Activated CD8-positive, alpha-beta memory T cell treated with anti-CD3 and anti-CD28 coated beads for 48 hours (primary cell): ENCODE measurements at regions not wholly inside any gene's neighbourhood (a gene's known extent, or its start where the extent isn't known, plus 50 kb on each side); places are given as distances from the start of the nearest gene placed in this dataset.
"Not testable (repeated sequence)": the region's sequence is repeated elsewhere in the genome, so short reads cannot be mapped to it uniquely, and the experiment has no call there.

Experiments used
- DNase-seq, 3 experiments: peaks; one replicate each; pipeline ENCODE4 v3.0.0-alpha.2; 2020; ENCODE audit warnings: low read depth in 2 of 3, low spot score in 2 of 3

DNA sequence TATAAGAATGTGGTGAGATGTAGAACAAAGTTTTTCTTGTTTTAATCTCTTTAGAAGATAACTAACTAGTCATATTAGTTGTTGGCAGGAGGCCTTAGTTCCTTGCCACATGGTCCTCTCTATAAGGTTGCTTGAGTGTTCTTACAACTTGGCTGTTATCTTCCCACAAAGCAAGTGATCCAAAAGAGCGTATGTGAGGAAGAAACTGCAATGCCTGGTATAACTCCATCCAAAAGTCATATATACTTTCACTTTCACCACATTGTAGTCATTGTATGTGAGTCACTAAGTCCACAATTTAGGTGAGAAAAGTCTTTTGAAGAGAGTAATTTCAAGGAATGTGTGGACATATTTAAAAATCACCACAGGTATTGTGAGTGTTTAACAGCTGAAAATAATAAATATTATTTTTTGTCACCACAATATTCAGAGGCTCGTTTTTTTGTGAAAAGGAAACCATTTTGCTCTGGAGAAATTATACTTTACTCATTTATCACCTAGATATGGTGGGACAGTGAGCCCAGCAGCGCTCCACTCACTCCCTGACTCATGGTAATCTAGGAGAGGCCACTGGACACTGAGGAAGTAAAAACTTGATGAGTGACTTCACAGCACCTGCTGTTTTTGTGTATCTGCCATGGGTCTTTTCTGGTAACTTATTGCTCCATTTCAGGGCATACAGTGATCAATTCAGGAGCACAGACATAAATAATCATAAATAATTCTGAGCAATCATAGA lies 369.4 kb upstream of the NDST3 start:
- DNase-seq: no peak

DNA sequence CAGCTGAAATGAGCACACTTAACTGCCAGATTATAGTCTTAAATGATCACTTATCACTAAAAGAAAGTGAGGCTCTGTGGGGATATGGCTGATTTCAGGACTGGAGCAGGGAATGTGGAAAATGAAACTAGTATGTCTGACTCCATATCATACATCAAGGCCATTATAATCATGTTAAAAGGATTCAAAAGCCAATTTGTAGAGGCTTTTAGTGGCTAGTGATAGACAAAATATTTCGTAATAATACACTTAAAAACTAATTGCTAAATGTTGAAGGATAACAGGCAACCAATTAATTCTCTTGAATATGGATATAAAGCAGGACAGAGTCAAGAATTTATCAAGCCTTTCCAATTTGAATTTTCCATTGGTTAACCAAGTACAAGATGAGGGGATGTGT lies 358.1 kb upstream of the NDST3 start:
- DNase-seq: no peak

DNA sequence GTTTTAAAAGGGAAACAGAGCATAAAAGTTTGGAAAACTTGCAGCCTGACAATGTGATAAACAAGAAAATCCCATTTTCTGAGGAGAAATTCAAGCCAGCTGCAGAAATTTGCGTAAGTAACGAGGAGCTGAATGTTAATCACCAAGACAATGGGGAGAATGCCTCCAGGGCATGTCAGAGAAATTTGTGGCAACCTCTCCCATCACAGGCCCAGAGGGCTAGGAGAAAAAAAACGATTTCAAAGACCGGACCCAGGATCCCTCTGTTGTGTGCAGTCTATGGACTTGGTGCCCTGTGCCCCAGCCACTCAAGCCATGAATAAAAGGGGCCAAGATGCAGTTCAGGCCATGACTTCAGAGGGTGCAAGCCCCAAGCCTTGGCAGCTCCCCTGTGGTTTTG lies 355.4 kb upstream of the NDST3 start:
- DNase-seq: no peak

DNA sequence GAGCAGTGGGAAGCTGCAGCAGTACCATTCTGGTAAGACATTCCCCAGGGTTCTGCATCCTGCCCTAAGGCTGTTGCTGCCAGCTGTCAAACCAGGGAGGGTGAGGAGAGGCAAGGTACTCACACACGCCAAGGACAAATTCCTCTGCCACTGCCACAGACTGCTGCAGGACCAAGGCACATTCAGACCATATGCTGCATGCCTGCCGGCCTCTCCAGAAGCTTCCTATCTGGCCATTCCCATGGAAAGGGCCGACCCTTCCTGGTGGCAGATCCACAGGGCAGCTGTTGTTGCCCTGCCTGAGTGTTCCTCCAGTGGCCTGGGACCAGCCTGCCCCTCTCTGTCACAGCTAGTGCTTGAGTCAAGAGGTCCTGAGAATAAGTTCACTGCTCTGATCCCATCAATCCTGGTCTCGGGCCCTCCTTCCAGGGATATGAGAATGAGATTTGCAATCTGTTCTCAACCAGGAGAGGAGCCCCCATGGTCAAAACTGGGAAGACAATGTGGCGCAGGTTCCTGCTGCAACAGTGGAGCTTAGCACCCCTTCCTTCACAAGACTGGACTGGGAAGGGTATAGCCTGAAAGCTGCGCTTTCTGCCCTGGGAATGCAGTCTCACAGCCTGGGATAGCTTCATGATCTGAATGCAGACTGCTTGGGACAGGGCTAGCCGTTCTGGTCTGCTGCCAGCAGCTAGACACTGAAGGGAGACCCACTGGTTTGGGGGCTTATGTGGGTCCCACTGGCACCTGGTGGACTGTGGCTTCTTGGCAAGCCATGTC lies 342.5 kb upstream of the NDST3 start:
- no peak for DNase-seq

DNA sequence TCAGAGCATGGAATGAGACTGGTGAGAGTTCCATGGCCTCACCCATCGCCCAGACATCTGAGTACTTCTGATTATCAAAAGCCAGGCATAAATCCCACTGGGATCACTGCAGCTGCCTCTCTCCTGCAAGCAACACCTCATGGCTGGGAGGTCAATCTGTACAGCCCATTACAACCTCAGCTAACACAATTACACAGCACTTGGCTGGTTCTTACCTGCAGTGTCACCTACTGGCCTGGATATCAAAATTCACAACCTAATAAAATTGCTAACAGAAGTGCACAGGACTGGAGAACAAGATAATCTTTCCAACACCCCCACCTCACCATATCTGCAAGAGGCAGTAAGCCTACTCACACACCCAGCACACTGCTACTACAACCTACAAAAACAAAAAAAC lies 341.7 kb upstream of the NDST3 start:
- no peak for DNase-seq

DNA sequence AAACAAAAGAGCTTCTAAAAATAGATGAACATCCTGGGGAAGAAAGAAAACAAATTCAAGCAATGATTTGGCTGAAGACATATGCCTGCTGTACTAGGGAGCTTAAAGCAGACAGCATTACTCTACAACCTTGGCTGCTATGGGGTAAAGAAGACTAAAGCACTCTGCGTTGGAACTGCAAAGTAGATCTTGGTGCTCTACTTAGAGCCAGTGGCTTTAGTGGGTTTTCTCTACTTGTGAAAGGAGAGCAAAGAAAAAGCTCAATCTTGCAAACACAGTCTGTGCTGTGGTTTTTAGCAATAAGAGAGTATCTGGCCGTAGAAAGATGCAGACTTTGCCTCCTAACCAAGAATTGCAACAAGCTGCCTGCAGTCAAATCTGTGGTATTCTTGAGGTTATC lies 334.7 kb upstream of the NDST3 start:
- no peak for DNase-seq

DNA sequence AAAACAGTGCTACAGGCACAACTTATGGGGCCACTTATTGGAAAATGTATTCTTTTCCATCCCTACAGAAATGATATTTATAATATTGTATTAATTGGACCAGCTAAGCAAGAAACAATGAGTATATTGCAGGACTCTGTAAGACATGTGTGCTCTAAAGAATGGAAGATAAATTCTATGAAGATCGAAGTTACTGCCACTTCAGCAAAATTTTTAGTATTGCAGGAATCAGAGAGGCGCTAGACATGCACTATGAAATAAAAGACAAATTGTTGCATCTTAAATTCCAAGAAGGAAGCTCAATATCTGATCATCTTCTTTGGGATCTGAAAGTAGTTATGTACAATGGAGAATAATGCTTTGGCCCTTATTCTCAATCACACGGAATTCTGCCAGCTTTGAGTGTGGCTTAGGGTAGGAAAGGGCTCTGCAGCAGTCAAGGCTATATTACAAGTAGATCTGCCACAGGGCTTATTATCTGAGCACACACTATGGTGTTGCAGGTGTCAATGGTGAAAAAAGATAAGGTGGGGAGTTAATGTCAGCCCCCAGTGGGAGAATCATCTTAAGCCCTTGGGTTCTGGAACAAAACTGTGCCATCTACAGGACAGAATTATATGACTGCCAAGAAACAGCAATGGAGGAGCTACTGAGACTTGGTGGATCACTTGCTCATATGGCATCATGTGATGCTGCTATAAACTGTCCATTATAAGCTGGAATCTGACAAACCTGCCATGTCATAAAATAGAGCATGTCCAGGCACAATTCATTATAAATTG lies 334.0 kb upstream of the NDST3 start:
- no peak for DNase-seq

DNA sequence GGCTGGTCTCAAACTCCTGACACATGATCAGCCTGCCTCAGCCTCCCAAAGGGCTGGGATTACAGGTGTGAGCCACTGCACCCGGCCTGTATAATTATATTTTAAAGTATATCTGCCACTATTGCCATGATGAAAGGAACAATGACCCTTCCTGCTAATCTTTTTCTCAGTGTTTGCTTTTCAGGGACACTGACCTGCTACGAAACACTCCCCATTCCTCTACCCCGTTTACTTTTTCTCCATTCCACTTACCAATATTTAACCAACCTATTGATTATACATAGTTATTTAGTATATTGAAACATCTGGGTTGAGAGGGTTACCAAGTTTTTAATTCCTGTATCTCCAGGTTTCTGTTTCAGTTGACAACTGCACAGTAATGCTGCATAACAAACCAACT lies 331.9 kb upstream of the NDST3 start:
- no peak for DNase-seq

DNA sequence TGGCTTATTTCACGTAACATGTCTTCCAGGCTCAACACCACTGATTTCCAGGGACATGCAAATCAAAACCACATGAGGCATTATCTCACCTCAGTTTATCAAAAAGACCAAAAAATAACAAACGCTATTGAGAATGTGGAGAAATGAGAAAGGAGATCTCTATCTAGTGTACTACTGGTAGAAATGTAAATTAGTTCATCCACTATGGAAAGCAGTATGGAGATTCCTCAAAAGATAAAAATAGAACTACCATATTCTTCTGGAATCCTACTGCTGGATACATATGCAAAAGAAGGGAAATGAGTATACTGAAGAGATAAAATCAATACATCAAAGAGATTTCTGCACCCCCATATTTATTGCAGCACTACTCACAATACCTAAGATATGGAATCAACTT lies 329.6 kb upstream of the NDST3 start:
- no peak for DNase-seq

DNA sequence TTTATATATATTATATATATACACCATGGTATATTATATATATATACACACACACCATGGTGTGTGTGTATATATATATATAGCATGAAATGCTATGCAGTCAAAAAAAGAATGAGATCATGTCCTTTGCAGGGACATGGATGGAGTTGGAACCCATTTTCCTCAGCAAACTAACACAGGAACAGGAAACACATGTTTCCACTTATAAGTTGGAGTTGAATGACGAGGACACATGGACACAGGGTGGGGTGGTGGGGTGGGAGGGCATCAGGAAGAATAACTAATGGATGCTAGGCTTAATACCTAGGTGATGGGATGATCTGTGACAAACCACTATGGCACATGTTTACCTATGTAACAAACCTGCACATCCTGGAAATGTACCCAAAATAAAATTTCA lies 293.6 kb upstream of the NDST3 start:
- no peak for DNase-seq

DNA sequence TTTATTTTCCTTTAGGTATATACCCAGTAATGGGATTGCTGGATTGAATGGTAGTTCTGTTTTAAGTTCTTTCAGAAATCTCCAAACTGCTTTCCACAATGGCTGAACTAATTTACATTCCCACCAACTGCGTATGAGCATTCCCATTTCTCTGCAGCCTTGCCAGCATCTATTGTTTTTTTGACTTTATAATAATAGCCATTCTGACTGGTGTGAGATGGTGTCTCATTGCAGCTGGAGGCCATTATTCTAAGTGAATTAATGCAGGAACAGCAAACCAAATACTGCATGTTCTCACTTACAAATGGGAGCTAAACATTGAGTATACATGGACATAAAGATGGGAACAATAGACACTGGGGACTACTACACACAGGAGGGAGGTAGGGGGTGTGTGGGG lies 288.9 kb upstream of the NDST3 start:
- DNase-seq: not testable (repeated sequence)

DNA sequence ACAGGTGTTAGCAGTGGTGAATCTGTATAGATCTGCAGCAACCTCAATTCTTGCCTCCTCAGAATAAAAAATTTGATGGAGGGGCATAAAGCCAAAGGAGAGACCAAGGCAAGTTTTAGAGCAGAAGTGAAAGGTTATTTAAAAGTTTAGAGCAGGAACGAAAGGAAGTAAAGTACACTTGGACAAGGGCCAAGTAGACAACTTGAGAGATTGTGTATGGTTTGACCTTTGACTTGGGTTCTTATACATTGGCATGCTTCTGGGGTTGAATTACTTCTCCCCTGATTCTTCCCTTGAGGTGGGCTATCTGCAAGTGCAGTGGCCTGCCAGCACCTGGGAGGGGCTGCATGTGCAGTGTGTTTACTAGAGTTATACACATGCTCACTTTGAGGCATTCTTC lies 278.8 kb upstream of the NDST3 start:
- DNase-seq: no peak

DNA sequence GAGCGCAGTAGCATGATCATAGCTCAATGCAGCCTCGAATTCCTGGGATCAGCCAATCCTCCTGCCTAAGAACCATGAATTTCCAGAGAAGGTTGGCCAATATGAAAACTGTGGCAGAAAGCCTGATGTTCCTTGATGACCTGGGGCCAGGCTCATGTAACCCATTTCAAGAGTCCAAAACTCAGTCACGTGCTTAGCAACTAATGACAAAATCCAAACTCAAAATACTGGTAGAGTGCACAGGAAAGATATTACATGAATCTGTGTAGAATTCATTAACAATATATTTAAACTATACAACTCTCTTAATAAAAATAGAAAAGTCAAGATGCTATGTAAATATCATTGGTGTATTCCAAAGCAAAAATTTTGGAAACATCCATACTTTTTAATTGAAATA lies 265.7 kb upstream of the NDST3 start:
- DNase-seq: no peak

DNA sequence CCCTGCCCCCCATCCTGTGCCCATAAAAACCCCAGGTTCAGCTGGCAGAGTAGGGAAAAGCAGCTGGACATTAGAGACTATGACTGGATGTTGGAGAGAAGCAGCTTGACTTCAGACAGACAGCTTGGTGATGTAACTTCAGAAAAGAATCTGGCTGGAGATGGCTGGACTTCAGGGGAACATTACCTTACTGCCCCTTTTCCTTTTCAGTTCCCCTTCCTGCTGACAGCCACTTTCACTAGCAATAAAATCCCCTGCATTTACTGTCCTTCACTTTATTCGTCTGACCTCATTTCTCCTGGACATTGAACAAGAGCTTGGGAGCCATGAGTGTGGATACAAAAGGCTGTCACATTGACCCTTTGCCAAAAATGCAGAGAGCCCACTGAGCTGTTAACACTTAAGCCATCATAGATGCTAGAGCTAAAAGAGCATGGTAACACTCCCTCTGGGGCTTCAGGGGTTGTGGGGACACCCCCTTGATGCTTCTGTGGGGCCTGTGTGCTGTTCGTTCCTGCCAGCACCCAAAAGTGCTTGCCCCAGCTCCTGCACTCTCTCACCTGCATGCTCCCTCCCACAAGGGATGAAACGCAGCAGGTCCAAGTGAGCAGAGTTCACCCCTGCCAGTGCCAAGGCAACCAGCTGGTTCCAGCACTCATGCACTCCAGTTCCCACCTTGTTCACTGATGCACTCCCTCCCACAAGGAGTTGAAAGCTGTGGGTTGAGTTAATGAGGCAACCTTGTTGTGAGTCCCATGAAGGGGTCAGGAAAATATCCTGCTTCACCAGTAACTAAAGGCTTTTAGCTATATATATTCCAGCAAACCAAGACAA lies 263.8 kb upstream of the NDST3 start:
- no peak for DNase-seq

DNA sequence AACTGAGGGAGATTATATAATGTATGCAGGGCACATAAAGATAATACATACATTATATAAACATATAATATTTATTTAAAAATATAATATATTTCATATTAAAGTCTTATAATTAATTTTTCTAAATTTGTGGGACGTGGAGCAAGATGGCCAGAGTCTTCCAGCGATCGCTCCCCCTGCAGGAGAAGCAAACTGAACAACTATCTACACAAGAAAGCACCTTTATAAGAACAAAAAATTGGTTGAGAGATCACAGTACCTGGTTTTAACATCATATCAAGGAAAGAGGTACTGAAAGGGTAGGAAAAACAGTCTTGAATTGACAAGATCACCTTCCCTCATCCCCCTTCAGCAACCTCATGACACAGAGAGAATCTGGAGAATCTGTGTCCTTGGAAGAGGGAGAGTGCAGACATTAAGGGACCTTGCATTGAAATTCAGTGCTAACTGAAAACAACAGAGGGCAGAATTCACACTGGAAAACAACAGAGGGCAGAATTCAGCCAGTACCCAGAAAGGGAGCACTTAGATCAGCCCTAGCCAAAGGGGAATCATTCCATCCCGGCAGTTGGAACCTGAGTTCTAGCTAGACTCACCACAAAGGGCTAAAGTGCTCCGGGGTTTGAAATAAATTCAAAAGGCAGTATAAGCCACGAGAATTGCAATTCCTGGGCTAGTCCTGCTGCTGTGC lies 262.5 kb upstream of the NDST3 start:
- no peak for DNase-seq

DNA sequence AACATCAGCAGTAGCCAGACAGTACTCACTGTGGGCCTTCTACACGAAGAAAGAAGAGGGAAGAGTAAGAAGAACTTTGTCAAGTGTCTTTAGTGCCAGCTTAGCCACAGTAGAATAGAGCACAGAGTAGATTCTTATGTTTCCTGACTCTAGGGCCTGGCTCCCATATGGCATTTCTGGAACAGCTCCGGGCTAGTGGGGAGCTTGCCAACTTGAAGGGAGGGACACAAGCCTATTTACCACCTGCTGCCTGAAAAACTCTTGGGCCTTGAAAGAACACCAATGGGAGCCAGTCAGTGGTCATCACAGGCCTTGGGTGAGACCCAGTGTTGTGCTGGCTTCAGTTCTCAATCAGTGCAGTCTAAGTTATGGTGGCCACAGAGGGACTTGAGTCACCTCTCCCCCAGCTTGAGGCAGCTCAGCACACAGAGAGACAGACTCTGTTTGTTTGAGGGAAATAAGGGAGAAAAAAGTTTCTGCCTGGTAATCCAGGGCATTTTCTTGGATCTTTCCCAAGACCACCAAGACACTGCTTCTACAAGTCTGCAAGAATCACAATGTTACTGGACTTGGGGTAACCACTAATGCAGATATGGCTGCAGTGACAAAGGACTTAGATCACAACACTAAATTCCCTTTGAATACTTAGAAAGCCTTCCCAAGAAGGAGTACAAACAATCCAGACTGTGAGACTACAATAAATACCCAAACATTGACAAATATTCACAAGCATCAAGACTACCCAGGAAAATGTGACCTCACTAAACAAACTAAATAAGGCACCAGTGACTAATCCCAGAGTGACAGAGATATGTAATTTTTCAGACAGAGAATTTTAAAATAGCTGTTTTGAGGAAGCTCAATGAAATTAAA lies 261.0 kb upstream of the NDST3 start:
- DNase-seq: no peak

DNA sequence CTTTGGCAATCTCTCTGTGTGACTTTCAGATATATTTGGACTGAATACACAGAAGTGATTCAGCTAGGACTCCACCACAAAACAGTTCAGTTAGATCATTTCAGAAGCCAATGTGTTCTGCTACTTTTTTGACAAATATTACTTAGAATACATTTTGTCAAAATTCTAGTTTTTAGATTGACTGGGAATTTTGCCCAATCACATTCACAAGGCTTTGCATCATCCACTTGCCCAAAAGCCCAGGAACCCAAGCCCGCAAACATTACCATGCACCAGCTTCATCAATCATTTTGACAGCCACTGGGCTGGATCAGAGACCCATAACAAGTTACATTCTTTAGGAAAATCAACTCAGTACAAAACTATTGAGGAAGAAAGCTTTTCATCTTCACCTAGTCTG lies 256.6 kb upstream of the NDST3 start:
- DNase-seq: no peak

DNA sequence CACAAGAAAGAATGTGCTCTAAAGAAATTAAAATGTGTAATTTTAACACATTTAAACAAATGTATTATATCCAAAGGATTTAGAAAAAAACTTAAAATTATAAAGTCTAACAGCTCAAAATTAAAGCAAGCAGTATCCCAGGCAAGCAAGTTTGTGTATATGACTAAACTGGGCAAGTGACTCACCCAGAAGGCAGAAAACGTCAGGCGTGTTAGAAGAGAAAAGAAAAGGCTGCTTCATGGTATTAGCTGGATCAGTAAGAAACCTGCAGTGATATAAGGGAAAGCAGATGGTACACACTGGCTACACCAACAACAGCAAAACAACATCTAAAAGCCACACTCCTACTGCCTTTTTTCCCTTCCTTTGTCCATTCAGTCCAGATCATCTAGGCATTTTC lies 250.6 kb upstream of the NDST3 start:
- no peak for DNase-seq

DNA sequence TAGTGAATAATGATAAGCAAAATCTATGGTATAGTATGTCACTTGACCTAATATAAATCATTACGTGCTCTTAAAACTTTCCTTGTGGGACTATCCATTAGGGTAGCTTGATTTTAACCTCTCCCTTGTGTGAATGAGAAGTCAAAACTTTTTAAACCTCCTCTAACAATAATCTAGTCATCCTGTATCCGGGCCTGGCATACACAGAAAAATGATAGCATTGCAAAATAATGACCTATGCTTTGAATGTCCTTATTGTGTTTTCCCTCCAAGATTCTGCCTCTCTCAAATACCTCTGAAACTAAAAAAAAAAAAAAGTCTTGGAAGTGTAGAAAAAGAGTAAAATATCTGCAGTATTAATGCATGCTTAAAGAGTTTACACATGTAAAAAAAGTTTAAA lies 250.0 kb upstream of the NDST3 start:
- DNase-seq: no peak

DNA sequence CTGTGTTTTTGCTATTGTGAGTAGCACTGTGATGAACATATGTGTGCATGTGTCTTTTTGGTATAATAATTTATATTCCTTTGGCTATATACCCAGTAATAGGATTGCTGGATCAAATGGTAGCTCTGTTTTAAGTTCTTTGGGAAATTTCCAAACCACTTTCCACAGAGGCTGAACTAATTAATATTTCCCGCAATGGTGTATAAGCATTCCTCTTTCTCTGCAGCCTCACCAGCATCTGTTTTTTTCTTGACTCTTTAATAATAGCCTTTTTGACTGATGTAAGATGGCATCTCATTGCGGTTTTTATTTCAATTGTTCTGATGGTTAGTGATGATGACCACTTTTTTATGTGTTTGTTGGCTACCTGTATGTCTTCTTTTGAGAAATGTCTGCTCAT lies 247.7 kb upstream of the NDST3 start:
- no peak for DNase-seq
